Skin of body (tissue), 1 donor: ENCODE measurements at regions not wholly inside any gene's neighbourhood (a gene's known extent, or its start where the extent isn't known, plus 50 kb on each side); places are given as distances from the start of the nearest gene placed in this dataset.
"Not testable (repeated sequence)": the region's sequence is repeated elsewhere in the genome, so short reads cannot be mapped to it uniquely, and the experiment has no call there.

Experiments
- DNase-seq: peaks from one replicate; lab custom pipeline; 2025; lab: John Stamatoyannopoulos, UW

GRCh38 chr6:98024359-98024758 is 741.3 kb upstream of the MMS22L start:
- DNase-seq: no peak

- DNase-seq: no peak
These were observed 744.9 kb upstream of the MMS22L start for GRCh38 chr6:98027898-98028297.

- peak; percentile 45 for DNase-seq
These were observed 750.6 kb upstream of the MMS22L start for GRCh38 chr6:98033617-98034016.

GRCh38 chr6:98036344-98036923 is 753.4 kb upstream of the MMS22L start:
- no peak for DNase-seq

- no peak for DNase-seq
These were observed 754.6 kb upstream of the MMS22L start for GRCh38 chr6:98037571-98037970.

GRCh38 chr6:98039443-98039842 is 756.4 kb upstream of the MMS22L start:
- DNase-seq: no peak

GRCh38 chr6:98039904-98040607 is 757.0 kb upstream of the MMS22L start:
- no peak for DNase-seq

GRCh38 chr6:98041056-98041455 is 758.0 kb upstream of the MMS22L start:
- no peak for DNase-seq

GRCh38 chr6:98041921-98042320 is 758.9 kb upstream of the MMS22L start:
- DNase-seq: no peak

- DNase-seq: no peak
These were observed 761.1 kb upstream of the MMS22L start for GRCh38 chr6:98044151-98044561.

GRCh38 chr6:98044791-98045470 is 761.9 kb upstream of the MMS22L start:
- no peak for DNase-seq

GRCh38 chr6:98047164-98047563 is 764.1 kb upstream of the MMS22L start:
- DNase-seq: no peak

GRCh38 chr6:98047871-98048270 is 764.9 kb upstream of the MMS22L start:
- no peak for DNase-seq

- DNase-seq: no peak
These were observed 771.4 kb upstream of the MMS22L start for GRCh38 chr6:98054453-98054852.

GRCh38 chr6:98056955-98057354 is 773.9 kb upstream of the MMS22L start:
- DNase-seq: no peak

- no peak for DNase-seq
These were observed 767.0 kb upstream of the POU3F2 start for GRCh38 chr6:98067375-98067774.

- not testable (repeated sequence) for DNase-seq
These were observed 745.8 kb upstream of the POU3F2 start for GRCh38 chr6:98088537-98088936.

- peak; percentile 2 for DNase-seq
These were observed 742.0 kb upstream of the POU3F2 start for GRCh38 chr6:98092331-98092730.

GRCh38 chr6:98094696-98095095 is 739.7 kb upstream of the POU3F2 start:
- no peak for DNase-seq

GRCh38 chr6:98107801-98108200 is 726.6 kb upstream of the POU3F2 start:
- no peak for DNase-seq

- DNase-seq: no peak
These were observed 717.9 kb upstream of the POU3F2 start for GRCh38 chr6:98116455-98116854.

GRCh38 chr6:98117068-98117467 is 717.3 kb upstream of the POU3F2 start:
- no peak for DNase-seq
